ENCODE measurements at regions not wholly inside any gene's neighbourhood (a gene's known extent, or its start where the extent isn't known, plus 50 kb on each side); places are given as distances from the start of the nearest gene placed in this dataset.
"Not testable (repeated sequence)": the region's sequence is repeated elsewhere in the genome, so short reads cannot be mapped to it uniquely, and the experiment has no call there.

DNA sequence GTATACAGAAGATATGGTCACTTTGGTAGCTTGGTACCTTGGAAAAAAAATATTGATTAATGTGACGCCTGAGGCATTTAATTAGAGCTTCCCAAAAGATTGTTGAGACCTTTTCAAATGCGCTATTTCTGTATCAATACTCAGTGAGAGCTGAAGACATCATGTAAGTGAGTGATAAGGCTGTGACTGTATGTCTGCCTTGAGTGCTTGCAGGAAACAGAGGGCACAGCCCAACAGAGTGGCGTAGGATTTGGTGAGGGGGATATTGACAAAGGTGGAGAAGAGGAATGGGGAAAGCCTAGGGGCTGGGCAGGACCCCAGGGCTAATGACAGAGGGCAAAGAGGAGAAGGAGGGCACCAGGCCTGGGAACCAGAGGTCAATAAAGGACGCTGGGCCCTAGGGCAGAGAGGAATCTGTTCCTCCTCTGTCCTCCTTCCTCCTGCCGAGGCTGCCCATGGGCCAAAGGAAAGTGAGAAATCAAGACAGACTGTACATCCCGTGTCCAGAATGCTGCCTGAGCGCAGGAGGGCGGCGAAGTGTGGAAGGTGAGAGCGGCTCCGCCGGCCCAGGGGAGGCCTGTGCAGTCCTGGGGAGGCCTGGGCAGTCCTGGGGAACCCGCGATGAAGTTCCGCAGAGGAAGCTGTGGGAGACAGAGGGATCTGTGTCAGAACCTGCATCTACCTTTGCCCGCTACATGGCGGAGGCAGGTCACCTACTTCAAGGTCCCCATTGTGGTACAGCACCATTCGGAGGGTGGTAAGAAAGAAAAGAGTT is 228.6 kb upstream of the PIEZO2 start:
- DNase-seq, result no peak

DNA sequence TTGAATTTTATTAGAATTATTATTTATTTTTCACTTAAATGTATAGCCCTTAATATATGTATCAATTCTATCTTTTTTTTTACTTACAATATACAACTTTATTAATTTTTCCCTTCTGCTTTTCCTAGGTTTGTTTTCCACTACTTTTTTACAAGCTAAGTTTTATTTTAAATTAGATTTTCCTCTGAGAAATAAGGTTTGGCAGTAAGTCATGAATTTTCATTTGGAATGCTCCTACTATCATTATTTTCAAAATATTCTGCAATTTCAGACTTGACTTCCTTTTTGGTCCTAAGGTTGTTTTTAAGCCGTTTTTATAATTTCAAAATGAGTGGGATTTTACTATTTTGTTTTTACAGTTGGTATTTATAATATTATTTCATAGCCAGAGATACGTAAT is 222.8 kb upstream of the PIEZO2 start:
- no peak for DNase-seq

DNA sequence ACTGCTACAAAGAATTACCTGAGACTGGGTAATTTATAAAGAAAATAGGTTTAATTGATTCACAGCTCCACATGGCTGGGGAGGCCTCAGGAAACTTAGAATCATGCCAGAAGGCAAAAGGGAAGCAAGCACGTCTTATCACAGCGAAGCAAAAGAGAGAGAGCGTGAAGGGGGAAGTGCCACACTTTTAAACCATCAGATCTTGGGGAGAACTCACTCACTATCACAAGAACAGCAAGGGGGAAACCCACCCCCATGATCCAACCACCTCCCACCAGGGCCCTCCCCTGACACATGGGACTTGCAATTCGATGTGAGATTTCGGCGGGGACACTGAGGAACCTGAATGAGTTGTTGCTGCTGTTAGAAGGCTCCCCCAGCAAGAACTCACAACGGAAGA is 220.2 kb upstream of the PIEZO2 start:
- no peak for DNase-seq

DNA sequence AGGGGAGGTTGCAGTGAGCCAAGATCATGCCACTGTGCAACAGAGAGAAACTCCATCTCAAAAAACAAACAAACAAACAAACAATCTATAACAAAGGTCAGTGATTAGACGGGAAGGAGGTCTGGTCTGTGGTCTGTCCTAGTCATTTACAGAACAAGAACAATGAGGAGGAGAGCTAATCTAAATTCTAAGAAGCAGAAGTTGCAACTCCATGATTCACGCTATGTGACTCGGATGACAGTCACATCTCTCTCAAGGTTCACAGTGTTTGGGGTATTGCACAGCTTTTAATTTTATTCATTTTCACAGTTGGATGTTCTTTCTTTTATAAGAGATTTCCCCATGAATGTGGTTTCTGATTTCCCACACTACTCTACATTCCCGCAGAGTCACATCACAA is 218.7 kb upstream of the PIEZO2 start:
- no peak for DNase-seq

DNA sequence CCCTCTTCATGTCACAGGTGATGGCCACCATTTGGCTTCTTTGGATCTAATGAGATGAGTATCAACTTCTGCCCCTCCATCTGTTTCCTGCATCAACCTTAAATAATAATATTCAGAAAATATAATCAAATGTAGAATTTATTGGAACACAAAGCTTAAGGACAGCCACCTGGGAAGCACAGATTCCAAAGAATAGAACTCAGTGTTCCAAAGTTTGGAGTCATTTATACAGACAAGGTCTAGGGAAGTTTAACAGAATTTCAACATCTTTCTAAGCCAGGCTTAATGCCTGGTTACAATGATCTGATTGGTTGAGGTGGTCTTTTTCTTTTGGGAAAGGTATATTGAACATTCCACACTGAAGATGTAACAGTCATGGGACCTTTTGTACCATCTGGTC is 218.0 kb upstream of the PIEZO2 start:
- DNase-seq, result no peak

DNA sequence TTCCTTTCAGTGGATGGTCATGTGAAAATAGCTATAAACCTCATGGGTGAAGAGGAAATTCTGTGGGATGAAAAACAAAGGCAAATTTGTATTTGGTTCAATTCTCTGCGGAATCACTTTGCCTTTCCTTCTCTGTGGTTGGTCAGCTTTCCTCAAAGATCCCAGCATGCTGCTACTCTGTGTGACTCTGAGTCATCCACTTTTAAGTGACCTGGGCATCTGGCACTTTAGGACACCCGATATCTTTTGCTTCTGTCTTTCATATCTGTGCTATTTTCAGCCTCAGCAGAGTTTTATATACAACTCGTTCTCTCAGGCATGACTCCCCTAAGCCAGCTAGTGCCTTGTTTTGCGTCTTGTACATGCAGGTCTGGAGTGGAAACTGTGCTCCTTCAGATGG is 217.0 kb upstream of the PIEZO2 start:
- no peak for DNase-seq

DNA sequence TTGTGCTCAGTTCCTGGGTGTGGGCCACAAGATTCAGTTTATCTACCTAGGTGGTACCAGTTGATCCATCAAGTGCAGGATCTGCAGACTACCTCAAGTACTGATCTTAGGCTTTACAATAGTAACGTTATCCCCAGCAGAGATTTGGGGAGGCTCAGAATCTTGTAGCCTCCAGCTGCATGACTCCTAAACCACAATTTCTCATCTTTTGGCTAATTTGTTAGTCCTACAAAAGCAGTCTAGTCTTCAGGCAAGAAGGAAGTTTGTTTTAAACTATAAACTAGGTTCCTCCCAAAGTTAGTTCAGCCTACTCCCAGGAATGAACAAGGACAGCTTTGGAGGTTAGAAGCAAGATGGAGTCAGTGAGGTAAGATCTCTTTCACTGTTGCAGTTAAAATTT is 213.5 kb upstream of the PIEZO2 start:
- DNase-seq, result no peak

DNA sequence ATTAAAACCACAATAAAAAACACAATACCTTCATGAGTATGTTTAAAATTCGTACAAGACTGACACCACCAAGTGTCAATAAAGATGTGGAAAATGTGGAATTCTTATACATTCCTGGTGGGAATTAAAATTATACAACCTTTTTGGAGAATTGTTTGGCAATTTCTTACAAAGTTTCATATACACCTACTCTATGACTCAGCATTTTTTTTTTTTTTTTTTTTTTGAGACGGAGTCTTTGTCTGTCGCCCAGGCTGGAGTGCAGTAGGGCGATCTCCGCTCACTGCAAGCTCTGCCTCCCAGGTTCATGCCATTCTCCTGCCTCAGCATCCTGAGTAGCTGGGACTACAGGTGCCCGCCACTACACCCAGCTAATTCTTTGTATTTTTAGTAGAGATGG is 212.5 kb upstream of the PIEZO2 start:
- DNase-seq, result not testable (repeated sequence)

DNA sequence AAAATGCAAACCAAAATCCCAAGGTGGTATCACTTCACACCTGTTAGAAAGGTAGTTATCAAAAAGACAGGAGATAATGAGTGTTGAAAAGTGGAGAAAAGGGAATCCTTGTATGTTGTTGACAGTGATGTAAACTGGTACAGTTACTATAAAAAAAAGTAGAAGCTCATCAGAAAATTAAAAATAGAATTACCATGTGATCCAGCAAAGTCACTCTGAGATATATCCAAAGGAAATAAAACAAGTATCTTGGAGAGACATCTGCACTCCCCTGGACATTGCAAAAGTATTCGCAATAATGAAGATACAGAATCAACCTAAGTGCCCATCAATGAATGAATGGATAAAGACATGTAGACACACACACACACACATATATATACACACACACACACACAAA is 208.3 kb upstream of the PIEZO2 start:
- no peak for DNase-seq

DNA sequence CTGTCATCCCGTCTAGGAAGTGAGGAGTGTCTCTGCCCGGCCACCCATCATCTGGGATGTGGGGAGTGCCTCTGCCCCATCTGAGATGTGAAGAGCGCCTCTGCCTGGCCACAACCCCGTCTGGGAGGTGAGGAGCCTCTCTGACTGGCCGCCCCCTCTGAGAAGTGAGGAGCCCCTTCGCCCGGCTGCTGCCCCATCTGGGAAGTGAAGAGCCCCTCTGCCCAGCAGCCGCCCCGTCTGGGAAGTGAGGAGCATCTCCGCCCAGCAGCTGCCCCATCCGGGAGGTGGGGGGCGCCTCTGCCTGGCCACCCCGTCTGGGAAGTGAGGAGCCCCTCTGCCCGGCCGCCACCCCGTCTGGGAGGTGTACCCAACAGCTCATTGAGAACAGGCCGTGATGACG is 195.2 kb upstream of the PIEZO2 start:
- DNase-seq, result not testable (repeated sequence)

DNA sequence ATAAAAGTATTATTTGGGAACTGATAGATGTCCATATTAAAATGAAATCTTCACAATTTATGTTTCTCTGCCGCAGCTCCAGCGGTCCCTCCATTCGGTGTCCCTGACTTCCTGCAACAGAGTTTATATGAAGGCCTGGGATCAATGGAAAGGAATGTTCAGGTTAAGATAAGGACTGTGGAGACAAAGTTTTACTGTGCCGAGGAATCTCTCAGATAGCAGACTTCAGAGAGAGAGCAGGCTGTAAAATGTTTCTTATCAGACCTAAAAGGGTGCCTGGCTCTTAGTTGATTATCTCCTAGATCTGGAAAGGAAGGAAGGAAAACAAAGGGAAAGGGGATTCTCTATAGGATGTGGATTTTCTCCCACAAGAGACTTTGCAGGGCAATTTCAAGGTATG is 193.7 kb upstream of the PIEZO2 start:
- no peak for DNase-seq

DNA sequence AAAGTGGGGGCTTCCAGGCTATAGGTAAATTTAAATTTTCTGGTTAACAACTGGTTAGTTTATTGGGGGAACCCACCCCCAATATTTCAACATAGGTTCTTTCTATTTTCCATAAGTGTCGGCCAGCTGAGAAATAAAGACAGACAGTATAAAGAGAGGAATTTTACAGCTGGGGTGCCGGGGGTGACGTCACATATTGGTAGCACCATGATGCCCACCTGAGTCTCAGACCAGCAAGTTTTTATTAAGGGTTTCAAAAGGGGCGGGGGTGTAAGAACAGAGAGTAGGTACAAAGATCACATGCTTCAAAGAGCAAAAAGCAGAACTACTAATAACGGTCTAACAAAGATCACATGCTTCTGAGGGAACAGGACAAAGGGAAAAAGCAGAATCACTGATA is 192.7 kb upstream of the PIEZO2 start:
- not testable (repeated sequence) for DNase-seq

DNA sequence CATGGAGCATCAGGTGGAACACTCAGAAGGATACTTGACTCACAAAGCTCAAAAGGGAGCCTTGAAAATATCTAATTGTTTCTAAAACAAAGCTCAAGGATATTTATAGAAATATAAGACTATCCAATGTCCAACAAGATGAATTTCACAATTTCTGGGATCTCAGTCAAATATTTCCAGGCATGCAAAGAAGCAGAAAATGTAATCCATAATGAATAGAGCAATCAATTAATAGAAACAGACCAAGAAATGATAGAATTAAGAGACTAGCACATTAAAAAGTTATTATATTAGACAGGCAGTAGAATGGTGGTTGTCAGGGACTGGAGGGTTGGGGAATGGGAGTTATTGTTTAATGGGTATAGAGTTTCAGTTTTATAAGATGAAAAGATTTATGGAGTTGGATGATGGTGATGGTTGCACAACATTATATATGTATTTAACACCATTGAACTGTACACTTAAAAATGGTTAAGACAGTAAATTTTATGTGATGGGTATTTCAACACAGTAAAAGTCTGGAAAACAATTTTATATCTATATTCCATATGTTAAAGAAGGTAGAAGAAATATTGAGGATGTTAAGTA is 189.9 kb upstream of the PIEZO2 start:
- no peak for DNase-seq

DNA sequence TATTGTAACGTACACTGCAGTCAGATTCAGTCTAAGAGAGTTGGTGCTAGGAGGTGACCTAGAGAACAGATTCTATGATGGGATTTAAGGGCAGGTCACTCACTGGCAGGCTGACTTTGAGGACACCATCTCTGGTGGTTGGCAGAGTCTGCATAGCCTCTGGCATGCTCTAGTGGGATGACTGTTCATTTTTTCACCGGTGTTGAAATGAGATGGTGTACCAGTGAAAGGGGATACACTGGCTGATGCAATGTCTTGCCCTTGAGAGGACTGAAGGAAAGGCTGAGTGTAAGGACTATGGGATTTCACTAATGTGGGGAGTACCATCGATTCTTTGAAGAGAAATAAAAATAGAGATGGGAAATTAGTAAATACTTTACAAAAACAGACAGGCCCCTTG is 186.9 kb upstream of the PIEZO2 start:
- DNase-seq, result no peak

DNA sequence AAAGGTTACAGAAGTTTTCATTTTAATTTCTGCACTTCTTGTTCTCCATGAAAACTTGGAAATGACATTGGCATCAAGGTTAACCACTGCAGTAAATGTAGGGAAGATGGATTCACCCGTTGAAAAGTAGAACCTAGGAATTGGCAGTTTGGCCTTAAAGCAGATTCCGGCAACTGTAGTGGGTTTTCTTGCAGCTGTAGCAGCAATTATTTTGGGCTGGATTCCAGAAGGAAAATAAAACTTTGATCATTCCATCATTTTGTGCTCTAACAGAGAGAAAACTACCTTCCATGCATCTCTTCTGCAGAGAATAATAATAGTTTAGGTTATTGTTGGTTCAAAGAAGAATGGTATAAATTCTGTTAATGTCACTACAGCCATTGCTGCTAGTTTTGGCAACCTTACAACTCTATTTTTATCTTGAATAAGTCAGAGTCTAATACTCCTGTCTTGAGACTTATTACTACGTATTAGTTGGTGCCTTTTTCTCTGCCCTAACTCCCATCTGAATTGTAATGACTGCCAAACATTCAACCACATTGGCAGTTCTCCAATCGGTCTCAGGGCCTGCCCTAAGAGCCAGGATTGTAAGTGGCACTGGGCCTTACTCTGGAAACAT is 178.1 kb upstream of the PIEZO2 start:
- no peak for DNase-seq

DNA sequence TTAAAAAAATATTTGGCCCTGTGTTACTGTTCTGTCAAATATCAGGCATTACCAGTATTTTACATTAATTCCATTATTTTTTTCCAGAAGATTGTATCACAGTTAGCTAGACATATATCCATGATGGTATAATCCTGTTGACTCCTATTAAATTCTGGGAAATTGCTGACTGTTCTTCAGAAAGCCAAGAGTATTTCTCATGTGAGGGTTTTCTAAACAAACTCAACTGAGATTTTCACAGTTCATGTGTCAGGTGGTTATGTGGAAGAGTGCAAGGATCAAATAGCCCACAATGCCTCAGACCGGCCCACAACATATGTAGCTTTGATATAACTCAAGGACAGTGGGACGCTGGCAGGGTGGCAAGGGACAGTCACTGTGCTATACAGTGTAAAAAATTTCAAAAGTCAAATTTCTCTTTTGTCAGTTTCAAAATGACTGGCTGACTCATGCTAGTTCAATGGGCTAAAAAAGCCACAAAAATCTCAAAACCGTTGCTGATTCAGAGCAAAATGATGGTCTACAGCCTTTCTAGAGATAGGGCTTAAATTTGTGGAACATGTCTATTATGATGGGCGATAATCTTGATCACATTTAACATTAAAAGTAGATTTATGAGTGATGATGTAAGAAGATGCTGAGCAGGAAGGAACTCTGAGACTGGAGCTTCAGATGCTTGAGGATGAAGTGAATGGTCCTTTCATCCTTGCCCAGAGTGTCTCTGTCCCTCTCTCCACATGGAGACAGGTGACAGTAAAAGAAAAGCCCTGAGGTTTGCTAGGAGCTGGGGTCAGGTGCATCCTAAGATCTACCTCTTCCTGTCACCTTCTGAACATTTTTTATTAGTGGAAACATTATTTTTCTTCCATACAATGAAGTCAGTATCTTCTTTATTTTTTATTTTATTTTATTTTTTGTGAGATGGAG is 175.8 kb upstream of the PIEZO2 start:
- no peak for DNase-seq

DNA sequence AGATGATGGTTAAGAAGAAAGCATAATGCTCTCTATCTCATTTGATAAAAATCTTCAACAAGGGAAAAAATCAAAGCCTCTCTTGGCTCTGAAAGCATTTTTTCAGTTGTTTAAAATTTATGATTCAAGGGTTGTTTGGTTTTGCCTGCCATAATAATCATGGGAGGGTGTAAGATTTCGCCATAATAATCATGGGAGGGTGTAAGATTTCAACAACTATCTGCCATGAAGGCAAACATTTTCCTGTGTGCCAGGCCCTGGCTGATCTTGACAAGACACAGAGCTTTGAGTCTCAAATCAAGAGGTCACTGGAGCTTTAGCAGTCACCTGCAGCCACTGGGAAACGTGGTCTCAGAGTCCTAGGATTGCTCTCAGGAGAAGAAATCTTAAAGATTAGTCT is 175.1 kb upstream of the PIEZO2 start:
- no peak for DNase-seq

DNA sequence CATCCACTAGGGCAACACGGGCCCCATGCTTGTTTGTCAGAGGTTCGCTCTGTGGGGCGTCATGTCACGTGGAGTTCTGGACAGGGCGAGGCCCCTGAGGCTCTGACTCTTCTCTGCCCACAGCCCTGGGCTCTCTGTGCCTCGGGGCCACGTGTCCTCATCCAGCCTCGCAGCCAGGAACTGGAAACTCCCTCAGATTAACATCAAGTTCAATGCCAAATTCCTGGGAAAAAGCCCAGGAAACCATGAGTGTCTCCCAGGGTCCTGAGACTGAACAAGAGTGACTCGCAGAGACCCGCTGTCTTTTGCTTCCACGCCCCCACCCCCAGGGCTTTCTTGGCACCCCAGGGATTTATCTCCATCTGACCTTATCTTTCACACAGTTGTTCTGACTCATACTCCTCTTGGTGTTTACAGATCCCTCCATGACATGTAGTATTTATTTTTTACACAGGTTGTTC is 174.0 kb upstream of the PIEZO2 start:
- DNase-seq, result no peak

DNA sequence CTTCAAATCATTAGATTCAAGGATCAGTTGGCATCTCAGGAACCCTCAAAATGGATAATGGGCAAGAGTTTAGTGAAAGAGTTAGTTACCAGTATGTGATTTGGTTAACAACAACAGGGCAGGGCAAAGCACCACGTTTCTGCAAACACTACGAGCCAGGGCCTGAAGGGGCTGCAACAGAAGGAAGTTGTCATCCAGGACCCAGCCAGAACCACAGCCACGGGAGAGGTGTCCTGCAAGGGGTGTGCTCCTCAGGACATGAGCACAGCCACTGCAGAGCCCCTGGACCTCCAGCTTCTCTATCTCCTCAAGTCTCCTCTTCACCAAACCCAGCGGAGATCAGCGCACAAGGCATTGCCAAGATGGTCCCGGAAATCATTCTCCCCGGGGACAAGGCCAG is 173.3 kb upstream of the PIEZO2 start:
- no peak for DNase-seq

DNA sequence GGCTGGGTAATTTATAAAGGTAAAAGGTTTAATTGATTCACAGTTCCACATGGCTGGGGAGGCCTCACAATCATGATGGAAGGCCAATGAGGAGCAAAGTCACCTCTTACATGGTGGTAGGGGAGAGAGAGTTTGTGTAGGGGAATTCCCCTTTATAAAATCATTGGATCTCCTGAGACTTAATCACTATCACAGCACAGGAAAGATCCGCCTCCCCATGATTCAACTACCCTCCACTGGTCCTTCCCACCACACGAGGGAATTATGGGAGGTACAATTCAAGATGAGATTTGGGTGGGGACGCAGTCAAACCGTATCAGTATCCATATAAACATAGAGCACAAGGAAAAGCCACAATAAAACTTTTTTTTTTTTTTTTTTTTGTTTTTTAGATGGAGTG is 172.6 kb upstream of the PIEZO2 start:
- DNase-seq, result no peak

DNA sequence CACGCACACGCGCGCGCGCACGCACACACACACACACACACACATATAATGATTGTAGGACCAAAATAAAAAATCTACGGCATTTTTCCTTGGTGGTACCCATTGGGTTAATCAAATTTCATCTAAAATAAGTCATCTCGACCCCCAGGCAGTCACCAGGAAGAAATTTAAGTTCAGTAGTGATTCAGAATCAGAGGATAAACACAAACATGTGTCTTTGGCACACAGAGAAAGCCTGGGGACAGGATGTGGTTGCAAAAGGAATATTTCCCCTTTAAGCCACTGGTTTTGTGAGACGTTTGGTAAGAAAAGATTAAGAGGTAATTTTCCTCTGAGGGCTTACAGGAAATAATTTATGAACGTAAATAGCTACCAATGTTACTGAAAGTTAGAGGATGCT is 171.6 kb upstream of the PIEZO2 start:
- no peak for DNase-seq

DNA sequence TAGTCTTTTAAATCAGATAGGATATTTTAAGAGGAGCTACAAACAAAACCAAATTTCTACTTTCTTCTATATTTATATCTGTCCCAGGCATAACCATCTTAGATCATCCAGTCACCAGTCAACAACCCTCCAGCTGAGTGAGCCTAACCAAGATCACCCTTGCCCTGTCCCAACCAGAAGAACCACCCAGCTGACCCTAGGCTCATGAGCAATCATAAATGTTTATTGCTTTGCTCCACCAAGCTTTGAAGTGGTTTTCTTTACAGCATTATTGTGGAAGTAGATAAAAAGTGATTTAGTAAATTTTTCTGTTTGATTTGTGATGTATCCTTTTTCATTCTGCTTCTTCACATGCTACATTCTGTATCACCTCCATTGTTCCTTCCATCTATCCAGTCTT is 167.2 kb upstream of the PIEZO2 start:
- DNase-seq, result no peak

DNA sequence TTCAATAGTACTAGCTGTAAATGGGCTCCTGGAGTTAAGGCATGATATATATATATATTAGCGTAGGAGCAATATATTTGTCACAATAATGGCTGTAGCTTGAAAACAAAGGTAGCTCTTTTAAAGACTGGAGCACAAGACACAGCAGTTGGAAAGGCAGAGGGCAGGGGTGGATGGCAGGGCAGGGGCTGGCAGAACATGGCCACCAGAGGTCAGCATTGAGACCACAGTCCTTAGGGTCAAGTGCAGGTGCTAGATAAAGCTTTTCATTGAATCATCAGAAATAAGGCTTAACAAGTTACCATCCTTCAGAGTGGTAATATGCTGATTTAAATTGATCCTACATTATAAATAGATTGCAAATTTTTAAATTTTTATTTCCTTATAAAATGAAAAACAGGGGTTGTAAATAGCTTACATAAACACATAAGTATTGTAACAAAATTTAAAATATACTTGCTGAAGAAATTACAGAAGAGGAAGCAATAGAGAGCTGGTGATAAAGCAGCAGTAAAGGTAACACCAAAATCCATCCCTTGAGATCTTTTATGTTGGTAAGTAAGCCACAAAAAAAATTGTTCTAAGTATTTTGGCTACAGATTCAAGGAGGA is 161.2 kb upstream of the PIEZO2 start:
- DNase-seq, result no peak
